Suppressor macrophage treated with lipopolysaccharide for 4 hours (primary cell): ENCODE measurements at regions not wholly inside any gene's neighbourhood (a gene's known extent, or its start where the extent isn't known, plus 50 kb on each side); places are given as distances from the start of the nearest gene placed in this dataset.
"Not testable (repeated sequence)": the region's sequence is repeated elsewhere in the genome, so short reads cannot be mapped to it uniquely, and the experiment has no call there.

Experiments
- DNase-seq: peaks from one replicate; pipeline ENCODE4 v3.0.0-alpha.2; 2020

DNA sequence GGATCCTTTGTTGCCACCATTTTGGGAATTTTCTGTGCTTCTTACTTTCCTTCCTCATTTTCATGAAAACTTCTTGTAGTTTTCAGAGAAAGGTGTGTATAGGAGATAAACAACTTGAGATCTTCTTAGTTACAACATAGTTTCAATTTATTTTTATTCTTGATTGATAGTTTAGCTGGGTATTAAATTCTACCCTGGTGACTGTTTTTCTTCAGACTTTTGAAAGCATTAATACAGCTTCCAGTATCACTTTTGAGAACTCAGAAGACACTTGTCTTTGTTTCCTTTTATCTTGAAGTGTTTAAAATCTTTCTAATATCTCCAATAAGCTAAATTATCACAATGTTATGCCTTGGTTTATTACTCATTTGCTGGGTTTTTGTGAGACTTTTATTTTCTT, 167.5 kb upstream of the DPP10 start:
- DNase-seq = no peak

DNA sequence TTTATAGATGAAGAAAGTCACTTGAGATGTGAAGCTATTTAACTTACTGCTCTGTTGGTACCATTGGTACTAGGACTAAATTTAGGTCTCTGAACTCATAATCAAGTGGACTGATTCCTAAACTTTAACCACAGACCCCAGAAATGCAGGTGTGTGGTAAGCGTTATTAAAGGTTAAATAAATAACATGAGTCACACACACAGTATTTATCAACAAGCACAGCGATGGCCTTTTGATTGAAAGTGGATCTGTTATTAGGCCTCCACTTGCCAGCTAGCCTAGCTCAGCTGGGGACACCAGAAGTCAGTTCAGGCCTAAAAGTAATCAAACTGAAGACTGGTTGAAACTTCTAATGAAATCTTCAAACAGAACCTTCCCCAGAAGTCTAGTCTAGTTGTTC, 161.3 kb upstream of the DPP10 start:
- no peak for DNase-seq

- no peak for DNase-seq
These were observed 158.7 kb upstream of the DPP10 start for GRCh38 chr2:114283774-114284173.

DNA sequence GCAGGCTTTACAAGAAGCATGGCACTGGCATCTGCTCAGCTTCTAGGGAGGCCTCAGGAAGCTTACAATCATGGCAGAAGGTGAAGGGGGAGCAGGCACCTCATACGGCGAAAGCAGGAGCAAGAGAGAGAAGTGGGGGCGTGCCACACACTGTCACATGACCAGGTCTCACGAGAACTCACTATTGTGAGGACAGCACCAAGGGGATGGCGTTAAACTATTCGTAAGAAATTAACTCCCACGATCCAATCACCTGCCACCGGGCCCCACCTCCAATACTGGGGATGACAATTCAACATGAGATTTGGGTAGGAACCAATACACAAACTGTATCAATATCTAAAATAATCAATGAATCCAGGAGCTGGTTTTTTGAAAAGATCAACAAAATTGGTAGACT, 156.0 kb upstream of the DPP10 start:
- no peak for DNase-seq

GRCh38 chr2:114293355-114293754, 149.1 kb upstream of the DPP10 start:
- DNase-seq = no peak

DNA sequence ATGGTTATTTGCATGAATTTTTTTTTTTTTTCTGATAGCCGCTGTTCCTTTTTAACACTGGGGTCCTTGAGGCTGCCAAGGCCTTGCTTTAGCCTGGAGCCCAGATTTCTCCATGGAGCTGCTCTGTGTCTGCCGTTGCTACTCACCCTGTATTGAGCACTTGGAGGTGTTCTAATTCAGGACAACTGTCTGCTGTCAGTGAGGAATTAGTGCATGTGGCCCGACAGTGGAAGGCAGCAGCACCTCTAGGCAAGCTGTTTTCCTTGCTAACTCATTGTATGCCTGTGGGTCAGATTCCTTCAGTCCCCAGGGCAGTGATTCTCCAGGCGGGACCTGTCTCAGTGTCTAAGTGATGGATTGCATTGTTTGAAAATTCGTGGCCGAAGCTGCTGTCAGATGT, 147.7 kb upstream of the DPP10 start:
- DNase-seq = no peak

- not testable (repeated sequence) for DNase-seq
These were observed 142.1 kb upstream of the DPP10 start for GRCh38 chr2:114300351-114300750.

GRCh38 chr2:114316532-114317300, 125.7 kb upstream of the DPP10 start:
- DNase-seq = no peak

DNA sequence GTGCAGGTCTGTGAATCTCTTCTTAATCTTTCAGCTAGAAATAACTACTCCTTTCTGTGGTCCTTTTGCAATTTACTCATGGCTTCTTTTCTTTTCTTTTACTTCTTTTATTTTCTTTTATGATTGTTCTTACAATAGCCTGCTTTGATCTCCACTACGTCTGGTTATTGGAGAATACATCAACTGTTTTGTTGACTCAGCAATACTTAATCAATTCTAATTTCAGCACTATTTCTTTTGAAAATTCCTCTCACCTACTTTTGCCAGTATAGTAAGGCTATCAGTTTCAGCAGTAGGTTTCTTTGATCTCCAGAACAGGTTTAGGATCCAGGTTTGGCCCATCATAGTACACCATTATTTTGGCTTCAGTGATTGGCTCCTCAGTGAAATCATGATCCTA, 111.8 kb upstream of the DPP10 start:
- no peak for DNase-seq

- no peak for DNase-seq
These were observed 110.5 kb upstream of the DPP10 start for GRCh38 chr2:114331934-114332333.

GRCh38 chr2:114345246-114345645, 97.2 kb upstream of the DPP10 start:
- DNase-seq = no peak

DNA sequence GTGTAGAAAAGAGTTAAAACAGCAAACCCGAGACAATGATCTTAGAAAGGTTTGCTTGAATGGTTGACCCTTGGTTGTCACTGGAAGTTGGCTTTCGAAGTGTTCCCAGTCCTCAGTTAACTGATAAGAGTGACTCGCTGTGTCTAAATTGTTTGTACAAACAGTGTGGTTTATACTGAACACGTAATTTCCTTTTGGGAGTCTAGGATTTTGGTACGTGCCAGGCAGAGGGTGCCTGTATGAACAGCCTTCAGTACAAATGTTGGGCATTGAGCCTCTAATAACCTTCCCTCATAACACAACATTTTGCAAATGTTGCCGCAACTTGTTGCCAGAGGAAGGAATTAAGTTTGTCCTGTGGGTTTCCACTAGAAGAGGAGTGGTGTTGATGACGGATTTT, 95.8 kb upstream of the DPP10 start:
- no peak for DNase-seq

DNA sequence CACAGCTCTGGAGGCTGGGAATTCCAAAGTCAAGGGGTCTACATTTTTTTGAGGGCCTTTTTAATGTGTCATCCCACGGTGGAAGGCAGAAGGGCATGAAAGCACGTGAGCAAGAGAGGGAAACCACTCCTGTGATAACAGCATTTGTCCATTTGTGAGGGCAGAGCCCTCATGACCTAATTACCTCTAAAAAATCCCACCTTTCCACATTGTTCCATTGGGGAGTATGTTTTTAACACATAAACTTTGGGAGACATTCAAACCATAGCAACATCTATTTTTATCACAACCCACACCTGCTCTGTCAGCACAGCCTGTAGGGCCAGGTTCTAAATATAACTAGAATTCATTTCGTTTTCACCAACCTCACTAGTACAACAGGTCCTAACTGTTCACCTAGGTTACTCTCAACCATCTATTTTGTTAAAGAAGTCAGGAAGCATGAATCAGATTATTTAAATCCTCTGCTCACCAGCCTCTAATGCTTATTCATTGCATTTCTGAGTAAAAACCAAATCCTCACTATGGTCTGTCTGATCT, 92.2 kb upstream of the DPP10 start:
- no peak for DNase-seq

DNA sequence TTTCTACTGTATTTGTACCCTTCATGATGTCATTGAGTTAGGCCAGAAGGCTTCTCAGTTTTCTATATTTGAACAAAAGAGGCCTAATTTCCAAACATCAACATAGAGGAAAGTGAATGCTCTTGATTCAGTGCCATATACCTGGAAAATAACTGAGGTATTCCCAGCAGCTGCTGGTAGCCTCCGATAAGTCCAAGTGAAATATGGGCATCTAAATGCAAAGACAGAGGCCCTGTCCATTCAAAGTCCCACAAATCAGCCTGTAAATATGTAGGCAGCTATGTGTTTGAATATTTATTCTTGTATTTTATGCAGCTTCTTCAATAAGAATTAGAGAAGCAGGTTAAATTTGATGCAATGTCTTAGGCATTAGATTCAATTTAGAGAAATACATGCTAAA, 89.5 kb upstream of the DPP10 start:
- DNase-seq = no peak

- DNase-seq = no peak
These were observed 88.2 kb upstream of the DPP10 start for GRCh38 chr2:114354199-114354598.

DNA sequence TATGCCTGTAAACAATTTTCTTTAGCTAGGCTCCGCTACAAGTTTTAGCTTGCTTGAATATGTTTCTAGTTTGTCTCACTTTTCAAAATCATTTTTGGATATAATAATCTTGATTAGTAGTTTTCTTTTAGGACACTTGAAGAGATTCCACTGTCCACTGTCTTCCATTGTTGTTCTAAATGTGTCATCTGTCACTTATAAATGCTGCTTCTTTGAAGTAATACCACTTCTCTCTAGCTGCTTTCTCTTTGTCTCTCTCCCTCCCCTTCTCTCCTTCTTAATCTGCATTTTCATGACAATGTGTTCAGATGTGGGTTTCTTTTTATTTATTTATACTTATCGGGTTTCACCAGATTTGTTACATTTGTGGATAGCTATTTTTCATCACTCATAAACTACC, 73.7 kb upstream of the DPP10 start:
- no peak for DNase-seq

DNA sequence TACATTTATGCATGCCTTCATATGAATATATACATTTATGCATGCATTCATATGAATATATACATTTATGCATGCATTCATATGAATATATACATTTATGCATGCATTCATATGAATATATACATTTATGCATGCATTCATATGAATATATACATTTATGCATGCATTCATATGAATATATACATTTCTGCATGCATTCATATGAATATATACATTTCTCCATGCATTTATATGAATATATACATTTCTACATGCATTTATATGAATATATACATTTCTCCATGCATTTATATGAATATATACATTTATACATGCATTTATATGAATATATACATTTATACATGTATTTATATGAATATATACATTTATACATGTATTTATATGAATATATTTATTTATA, 70.7 kb upstream of the DPP10 start:
- DNase-seq = not testable (repeated sequence)

GRCh38 chr2:114373591-114373990, 68.8 kb upstream of the DPP10 start:
- DNase-seq = no peak

DNA sequence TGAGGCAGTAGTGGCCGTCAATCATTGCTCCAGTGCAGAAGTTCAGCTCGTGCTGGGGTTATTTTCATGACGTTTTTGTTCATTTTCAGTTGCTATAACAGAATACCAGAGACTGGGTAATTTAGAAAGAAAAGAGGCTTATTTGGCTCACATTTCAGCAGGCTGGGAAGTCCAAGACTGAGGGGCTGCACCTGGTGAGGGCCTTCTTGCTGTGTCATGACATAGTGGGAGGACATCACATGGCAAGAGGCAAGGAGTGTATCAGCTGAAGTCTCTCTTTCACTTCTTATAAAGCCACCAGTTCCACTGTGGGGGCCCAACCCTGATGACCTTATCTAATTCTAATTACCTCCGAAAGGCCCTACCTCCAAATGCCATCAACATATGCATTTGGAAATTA, 58.0 kb upstream of the DPP10 start:
- no peak for DNase-seq

DNA sequence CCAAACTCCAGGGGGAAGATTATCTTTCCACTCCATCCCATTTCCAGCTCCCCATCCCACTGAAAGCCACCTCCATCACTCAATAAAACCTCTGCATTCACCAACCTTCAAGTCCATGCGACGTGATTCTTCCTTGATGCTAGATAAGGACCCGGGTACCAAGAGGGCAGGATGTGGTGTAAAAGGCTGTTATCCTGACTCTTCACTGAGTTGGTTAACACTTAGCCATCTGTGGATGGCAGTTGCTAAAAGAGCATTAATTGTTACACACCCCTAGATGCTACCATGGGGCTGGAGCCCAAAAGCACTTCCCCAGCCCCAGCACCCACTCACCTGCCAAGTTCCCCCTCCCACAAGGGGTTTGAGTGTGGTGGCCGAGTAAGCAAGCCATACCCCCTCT, 53.4 kb upstream of the DPP10 start:
- DNase-seq = no peak
